ENCODE measurements at regions not wholly inside any gene's neighbourhood (a gene's known extent, or its start where the extent isn't known, plus 50 kb on each side); places are given as distances from the start of the nearest gene placed in this dataset.
"Not testable (repeated sequence)": the region's sequence is repeated elsewhere in the genome, so short reads cannot be mapped to it uniquely, and the experiment has no call there.

- no peak for FAIRE-seq
Measured at GRCh38 chr4:124139044-124139443, 573.5 kb downstream of the ANKRD50 start.

- FAIRE-seq, result no peak
Measured at GRCh38 chr4:124143632-124144031, 568.9 kb downstream of the ANKRD50 start.

- FAIRE-seq, result no peak
Measured at GRCh38 chr4:124144238-124144654, 568.3 kb downstream of the ANKRD50 start.

GRCh38 chr4:124146068-124146467, 566.5 kb downstream of the ANKRD50 start:
- FAIRE-seq, result no peak

- no peak for FAIRE-seq
Measured at GRCh38 chr4:124151031-124151430, 561.5 kb downstream of the ANKRD50 start.

GRCh38 chr4:124152132-124152531, 560.4 kb downstream of the ANKRD50 start:
- FAIRE-seq, result no peak

- FAIRE-seq, result no peak
Measured at GRCh38 chr4:124155239-124155638, 557.3 kb downstream of the ANKRD50 start.

- no peak for FAIRE-seq
Measured at GRCh38 chr4:124157396-124158083, 555.0 kb downstream of the ANKRD50 start.

- FAIRE-seq, result no peak
Measured at GRCh38 chr4:124163401-124163800, 549.1 kb downstream of the ANKRD50 start.

GRCh38 chr4:124167602-124168001, 544.9 kb downstream of the ANKRD50 start:
- FAIRE-seq, result no peak

- FAIRE-seq, result not testable (repeated sequence)
Measured at GRCh38 chr4:124169524-124169923, 543.0 kb downstream of the ANKRD50 start.

- no peak for FAIRE-seq
Measured at GRCh38 chr4:124173912-124174311, 538.6 kb downstream of the ANKRD50 start.

- no peak for FAIRE-seq
Measured at GRCh38 chr4:124177647-124178425, 534.7 kb downstream of the ANKRD50 start.

- FAIRE-seq, result no peak
Measured at GRCh38 chr4:124178449-124179021, 534.0 kb downstream of the ANKRD50 start.

GRCh38 chr4:124179506-124180186, 532.9 kb downstream of the ANKRD50 start:
- FAIRE-seq, result no peak

GRCh38 chr4:124181039-124181438, 531.5 kb downstream of the ANKRD50 start:
- no peak for FAIRE-seq

GRCh38 chr4:124183231-124183630, 529.3 kb downstream of the ANKRD50 start:
- FAIRE-seq, result no peak

- FAIRE-seq, result no peak
Measured at GRCh38 chr4:124183926-124184325, 528.6 kb downstream of the ANKRD50 start.

GRCh38 chr4:124184792-124185191, 527.7 kb downstream of the ANKRD50 start:
- FAIRE-seq, result no peak

- FAIRE-seq, result no peak
Measured at GRCh38 chr4:124188595-124188994, 523.9 kb downstream of the ANKRD50 start.

- no peak for FAIRE-seq
Measured at GRCh38 chr4:124189545-124189944, 523.0 kb downstream of the ANKRD50 start.

- no peak for FAIRE-seq
Measured at GRCh38 chr4:124191329-124191728, 521.2 kb downstream of the ANKRD50 start.

- no peak for FAIRE-seq
Measured at GRCh38 chr4:124192544-124192943, 520.0 kb downstream of the ANKRD50 start.

Measured in A204.1 (cell line).